ENCODE measurements at regions not wholly inside any gene's neighbourhood (a gene's known extent, or its start where the extent isn't known, plus 50 kb on each side); places are given as distances from the start of the nearest gene placed in this dataset.

DNA sequence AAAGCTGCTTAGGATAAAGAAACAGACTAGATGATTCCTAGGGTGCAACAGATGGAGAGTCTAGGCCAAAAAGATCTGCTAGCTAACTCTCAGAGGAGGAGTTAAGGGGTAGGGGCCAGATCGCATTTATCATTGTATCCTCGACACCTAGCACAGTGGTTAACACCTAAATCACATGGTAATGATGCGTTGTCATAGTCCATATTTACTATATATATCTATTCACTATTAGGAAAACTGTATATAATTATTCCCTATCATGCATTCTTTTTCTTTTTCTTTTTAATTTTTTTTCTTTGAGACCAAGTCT, 92.8 kb upstream of the SLC44A1 start:
- DNase-seq (ENCODE audit: low read depth) = no peak
- no peak overlapping the region for H3K4me3 ChIP-seq (ENCODE audit: low read depth, low read length)
- TF ChIP-seq, protein P1, sequence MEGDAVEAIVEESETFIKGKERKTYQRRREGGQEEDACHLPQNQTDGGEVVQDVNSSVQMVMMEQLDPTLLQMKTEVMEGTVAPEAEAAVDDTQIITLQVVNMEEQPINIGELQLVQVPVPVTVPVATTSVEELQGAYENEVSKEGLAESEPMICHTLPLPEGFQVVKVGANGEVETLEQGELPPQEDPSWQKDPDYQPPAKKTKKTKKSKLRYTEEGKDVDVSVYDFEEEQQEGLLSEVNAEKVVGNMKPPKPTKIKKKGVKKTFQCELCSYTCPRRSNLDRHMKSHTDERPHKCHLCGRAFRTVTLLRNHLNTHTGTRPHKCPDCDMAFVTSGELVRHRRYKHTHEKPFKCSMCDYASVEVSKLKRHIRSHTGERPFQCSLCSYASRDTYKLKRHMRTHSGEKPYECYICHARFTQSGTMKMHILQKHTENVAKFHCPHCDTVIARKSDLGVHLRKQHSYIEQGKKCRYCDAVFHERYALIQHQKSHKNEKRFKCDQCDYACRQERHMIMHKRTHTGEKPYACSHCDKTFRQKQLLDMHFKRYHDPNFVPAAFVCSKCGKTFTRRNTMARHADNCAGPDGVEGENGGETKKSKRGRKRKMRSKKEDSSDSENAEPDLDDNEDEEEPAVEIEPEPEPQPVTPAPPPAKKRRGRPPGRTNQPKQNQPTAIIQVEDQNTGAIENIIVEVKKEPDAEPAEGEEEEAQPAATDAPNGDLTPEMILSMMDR (IDR thresholded peaks at IDR 0.05; ENCODE audit: insufficient read depth, low read length) = no peak

DNA sequence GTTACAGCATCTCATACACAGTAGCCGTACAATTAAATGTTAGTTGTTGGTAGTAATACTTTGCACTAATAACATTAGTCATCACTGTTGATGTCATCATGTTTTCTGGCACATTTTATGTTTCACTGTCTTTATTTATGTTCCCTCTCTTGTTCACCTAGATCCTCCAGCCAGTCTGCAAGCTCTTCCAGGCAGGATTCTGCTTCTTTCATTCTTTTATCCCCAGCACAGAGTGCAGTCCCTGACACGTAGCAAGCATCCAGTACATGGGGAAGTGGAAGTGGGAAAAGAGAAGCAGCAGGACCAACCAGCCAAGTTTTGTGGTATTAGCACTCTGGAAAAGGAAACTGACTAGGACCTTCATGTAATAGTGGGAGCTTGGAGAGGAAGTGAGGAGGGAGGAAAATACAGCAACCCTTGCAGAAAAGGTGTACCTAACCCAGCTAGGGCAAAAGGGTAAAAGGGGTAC, 89.7 kb upstream of the SLC44A1 start:
- H3K4me3 ChIP-seq (ENCODE audit: low read depth, low read length) = no peak overlapping the region
- TF ChIP-seq, protein P1 (IDR thresholded peaks at IDR 0.05; ENCODE audit: insufficient read depth, low read length) = no peak
- DNase-seq (ENCODE audit: low read depth) = peak; percentile 32

GRCh38 chr9:105157171-105157583, 87.3 kb upstream of the SLC44A1 start:
- peak; percentile 88 for DNase-seq (ENCODE audit: low read depth)
- TF ChIP-seq, protein P1 (IDR thresholded peaks at IDR 0.05; ENCODE audit: insufficient read depth, low read length) = peak; percentile 42
- no peak overlapping the region for H3K4me3 ChIP-seq (ENCODE audit: low read depth, low read length)

DNA sequence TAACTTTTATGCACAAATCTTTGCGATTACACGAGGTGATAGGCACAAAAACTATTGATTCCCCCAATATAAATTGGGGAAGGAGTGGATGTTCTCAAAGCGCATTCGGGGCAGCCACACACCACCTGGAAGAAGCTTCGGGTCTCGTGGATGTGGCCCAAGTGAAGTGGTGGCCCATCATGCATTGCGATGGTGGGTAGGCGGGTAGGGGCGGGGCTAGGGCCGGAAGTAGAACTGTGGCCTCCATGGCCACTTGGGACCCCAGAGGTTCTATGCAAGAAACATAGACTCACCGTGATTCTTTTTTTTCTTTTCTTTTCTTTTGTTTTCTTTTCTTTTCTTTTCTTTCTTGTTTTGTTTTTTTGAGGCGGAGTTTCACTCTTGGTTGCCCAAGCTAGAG, 86.4 kb upstream of the SLC44A1 start:
- DNase-seq (ENCODE audit: low read depth) = no peak
- H3K4me3 ChIP-seq (ENCODE audit: low read depth, low read length) = no peak overlapping the region
- TF ChIP-seq, protein P1 (IDR thresholded peaks at IDR 0.05; ENCODE audit: insufficient read depth, low read length) = no peak

DNA sequence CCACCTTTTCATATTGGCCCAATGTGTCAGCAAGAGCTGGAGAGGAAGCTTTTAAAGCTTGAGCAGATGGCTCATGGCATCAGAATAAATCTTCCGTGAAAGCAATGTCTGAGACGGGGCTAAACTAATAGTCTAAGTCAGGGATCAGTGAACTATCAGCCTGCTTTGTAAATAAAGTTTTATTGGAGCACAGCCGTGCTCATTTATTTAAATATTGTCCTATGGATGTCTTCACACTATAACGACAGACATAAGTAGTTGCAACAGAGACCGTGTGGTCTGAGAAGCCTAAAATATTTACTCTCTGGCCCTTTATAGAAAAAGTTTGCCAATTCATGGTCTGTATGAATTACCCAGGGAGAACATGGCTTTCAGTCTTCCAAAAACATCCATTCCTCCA, 85.6 kb upstream of the SLC44A1 start:
- TF ChIP-seq, protein P1 (IDR thresholded peaks at IDR 0.05; ENCODE audit: insufficient read depth, low read length) = no peak
- H3K4me3 ChIP-seq (ENCODE audit: low read depth, low read length) = no peak overlapping the region
- no peak for DNase-seq (ENCODE audit: low read depth)

DNA sequence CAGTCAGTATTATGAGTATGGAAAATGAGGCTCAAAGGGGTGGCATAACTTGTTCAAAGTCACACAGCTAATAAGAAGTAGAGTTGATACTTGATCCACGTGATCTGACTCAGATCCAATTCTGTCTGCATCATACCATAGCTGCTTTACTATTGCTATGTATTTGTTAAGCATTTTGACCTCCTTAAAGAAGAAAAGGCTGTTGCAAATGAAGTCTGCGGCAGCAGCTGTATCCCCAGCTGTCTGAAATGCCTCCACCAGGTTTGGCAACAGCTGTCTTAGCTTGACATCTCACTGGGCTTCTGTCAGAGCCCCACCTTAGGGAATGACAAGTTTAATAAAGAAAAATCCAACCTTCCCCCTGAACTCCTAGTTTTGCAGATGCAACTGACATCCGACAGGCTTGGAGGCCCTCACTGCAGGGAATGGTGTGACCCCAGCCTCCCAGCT, 75.6 kb upstream of the SLC44A1 start:
- H3K4me3 ChIP-seq (ENCODE audit: low read depth, low read length) = no peak overlapping the region
- TF ChIP-seq, protein P1 (IDR thresholded peaks at IDR 0.05; ENCODE audit: insufficient read depth, low read length) = no peak
- peak; percentile 39 for DNase-seq (ENCODE audit: low read depth)

GRCh38 chr9:105171076-105171475, 73.4 kb upstream of the SLC44A1 start:
- no peak overlapping the region for H3K4me3 ChIP-seq (ENCODE audit: low read depth, low read length)
- TF ChIP-seq, protein P1 (IDR thresholded peaks at IDR 0.05; ENCODE audit: insufficient read depth, low read length) = no peak
- peak; percentile 39 for DNase-seq (ENCODE audit: low read depth)
